Body of pancreas (tissue), 4 donors: ENCODE measurements at regions not wholly inside any gene's neighbourhood (a gene's known extent, or its start where the extent isn't known, plus 50 kb on each side); places are given as distances from the start of the nearest gene placed in this dataset.

Source experiments
- ATAC-seq: fragments of 150-250 bp; one replicate; pipeline ENCODE4 v1.9.1; 2016
- DNase-seq, 4 donors: peaks; one replicate each; pipeline ENCODE4 v3.0.0-alpha.2; 2019
- H3K27ac ChIP-seq, 4 donors: fragments of 200-600 bp; sonication (generic); 1 replicate in 3 of 4; 2 replicates in 1 of 4; pipeline versions ENCODE4 v1.5.1 to v1.6.1; 2016 to 2019; ENCODE audit warnings: mild to moderate bottlenecking in 1 of 4, mixed read lengths in 1 of 4, moderate library complexity in 1 of 4
- H3K27me3 ChIP-seq, 2 donors: fragments of 200-600 bp; sonication (generic); one replicate each; pipeline ENCODE4 v1.6.0; 2016; ENCODE audit warnings: mild to moderate bottlenecking in 1 of 2
- H3K36me3 ChIP-seq, 2 donors: fragments of 200-600 bp; sonication (generic); replicated peaks in 1 of 2; 2 replicates each; pipeline ENCODE4 v1.5.1; 2016; ENCODE audit warnings: low read depth in 2 of 2; ENCODE audit not compliant: insufficient read depth in 1 of 2
- H3K4me1 ChIP-seq: fragments of 200-600 bp; sonication (generic); one replicate; pipeline ENCODE4 v1.6.0; 2016
- H3K4me3 ChIP-seq, 2 donors: fragments of 200-600 bp; sonication (generic); 1 replicate in 1 of 2; 2 replicates in 1 of 2; pipeline ENCODE4 v1.5.1; 2016 to 2019
- H3K9me3 ChIP-seq, 3 donors: fragments of 200-600 bp; sonication (generic); 1 replicate in 2 of 3; 2 replicates in 1 of 3; pipeline ENCODE4 v1.5.1; 2016
- POLR2A ChIP-seq, 3 donors: fragments of 450-650 bp; IDR thresholded peaks; one replicate each; pipeline ENCODE4 v1.6.1; 2016; ENCODE audit warnings: antibody characterized with exemption in 3 of 3, mild to moderate bottlenecking in 2 of 3
- WGBS, 2 donors: methylation state at CpG; one replicate each; pipeline ENCODE4 v1.1.5; 2017; 5-methylcytosine and 5-hydroxymethylcytosine counted together
- intact Hi-C: fragments of 100-400 bp; cut with DNase I; formaldehyde crosslinking; loops from one replicate; pipeline ENCODE4 v1.15.1; 2023
- TF ChIP-seq, protein P1 (sequence below), 7 experiments: fragments of 450-650 bp in 4 of 7; fragments of 200-600 bp in 3 of 7; sonication (generic) in 3 of 7; IDR thresholded peaks; one replicate each; pipeline ENCODE4 v1.5.1; 2016 to 2019; ENCODE audit warnings: antibody characterized with exemption in 7 of 7

DNA sequence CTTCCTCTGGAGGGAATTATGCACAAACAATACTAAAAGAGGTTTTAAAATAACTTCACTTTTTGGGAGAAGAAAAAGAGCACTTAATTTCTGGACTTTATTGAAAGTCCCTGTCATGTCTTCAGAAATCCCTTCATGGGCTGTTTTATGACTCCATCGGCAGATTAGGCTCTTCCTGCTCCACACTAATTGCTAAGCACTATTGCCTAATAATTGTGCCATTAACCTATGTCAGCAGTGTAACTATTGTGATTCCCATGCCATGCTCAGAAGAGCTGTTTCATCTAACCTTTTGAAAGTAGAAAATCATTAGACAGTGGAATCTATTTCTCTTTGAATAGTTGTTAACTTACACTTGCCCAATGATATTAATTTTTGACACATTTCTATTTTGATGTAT is 489.3 kb upstream of the RUNX1 start:
- intact Hi-C loops, result no loop called here
- ATAC-seq (no peak), DNase-seq (no peak)
- H3K36me3 ChIP-seq, result no peaks in the 10 kb centered on the region
- H3K27me3 ChIP-seq, result no peaks in the 10 kb centered on the region
- H3K4me1 ChIP-seq, result no peaks in the 10 kb centered on the region
- H3K4me3 ChIP-seq, result no peak overlapping the region
- H3K9me3 ChIP-seq, result no peaks in the 10 kb centered on the region
- no peak overlapping the region for H3K27ac ChIP-seq
- 58 to 63% methylated on average over 1 of the region's 1 CpG for WGBS, 2 donors
- TF ChIP-seq, protein P1, sequence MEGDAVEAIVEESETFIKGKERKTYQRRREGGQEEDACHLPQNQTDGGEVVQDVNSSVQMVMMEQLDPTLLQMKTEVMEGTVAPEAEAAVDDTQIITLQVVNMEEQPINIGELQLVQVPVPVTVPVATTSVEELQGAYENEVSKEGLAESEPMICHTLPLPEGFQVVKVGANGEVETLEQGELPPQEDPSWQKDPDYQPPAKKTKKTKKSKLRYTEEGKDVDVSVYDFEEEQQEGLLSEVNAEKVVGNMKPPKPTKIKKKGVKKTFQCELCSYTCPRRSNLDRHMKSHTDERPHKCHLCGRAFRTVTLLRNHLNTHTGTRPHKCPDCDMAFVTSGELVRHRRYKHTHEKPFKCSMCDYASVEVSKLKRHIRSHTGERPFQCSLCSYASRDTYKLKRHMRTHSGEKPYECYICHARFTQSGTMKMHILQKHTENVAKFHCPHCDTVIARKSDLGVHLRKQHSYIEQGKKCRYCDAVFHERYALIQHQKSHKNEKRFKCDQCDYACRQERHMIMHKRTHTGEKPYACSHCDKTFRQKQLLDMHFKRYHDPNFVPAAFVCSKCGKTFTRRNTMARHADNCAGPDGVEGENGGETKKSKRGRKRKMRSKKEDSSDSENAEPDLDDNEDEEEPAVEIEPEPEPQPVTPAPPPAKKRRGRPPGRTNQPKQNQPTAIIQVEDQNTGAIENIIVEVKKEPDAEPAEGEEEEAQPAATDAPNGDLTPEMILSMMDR (IDR thresholded peaks at IDR 0.05), result no peak
- no peak for TF ChIP-seq POLR2A (IDR thresholded peaks at IDR 0.05)

GRCh38 chr21:35537604-35538003 is 488.5 kb upstream of the RUNX1 start:
- intact Hi-C loops, result no loop called here
- ATAC-seq (no peak), DNase-seq (no peak)
- Histone ChIP-seq H3K4me3 (no peak overlapping the region), H3K27me3 (no peaks in the 10 kb centered on the region), H3K4me1 (no peaks in the 10 kb centered on the region), H3K9me3 (no peaks in the 10 kb centered on the region), H3K27ac (no peak overlapping the region), H3K36me3 (no peaks in the 10 kb centered on the region)
- WGBS, 2 donors, result 92 to 100% methylated on average over 2 of the region's 2 CpGs
- TF ChIP-seq POLR2A (IDR thresholded peaks at IDR 0.05), result no peak
- TF ChIP-seq, protein P1 (IDR thresholded peaks at IDR 0.05), result no peak

DNA sequence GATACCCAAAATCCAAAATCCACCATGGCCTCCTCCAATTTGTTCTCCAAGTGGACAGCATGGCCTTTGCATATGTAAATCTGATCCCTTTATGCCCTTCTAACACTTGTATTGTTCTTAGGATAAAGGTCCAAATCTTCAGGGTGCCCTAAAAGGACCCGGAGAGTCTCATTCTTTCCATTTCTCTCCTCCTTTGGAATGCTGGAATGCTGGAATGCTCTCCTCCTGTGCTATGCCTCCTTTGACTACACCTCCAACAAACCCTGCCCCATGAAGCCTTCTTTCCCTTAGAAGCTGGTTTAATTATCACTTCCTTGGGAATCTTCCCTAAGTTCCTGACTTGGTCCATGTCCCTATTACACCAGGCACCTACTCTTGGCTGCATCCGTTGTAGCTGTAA is 484.8 kb upstream of the RUNX1 start:
- ATAC-seq, result no peak
- WGBS, 2 donors, result 91 to 95% methylated on average over 2 of the region's 2 CpGs
- intact Hi-C loops, result no loop called here
- Histone ChIP-seq H3K36me3 (no peaks in the 10 kb centered on the region), H3K4me3 (no peak overlapping the region), H3K9me3 (no peaks in the 10 kb centered on the region), H3K27ac (no peak overlapping the region), H3K27me3 (no peaks in the 10 kb centered on the region), H3K4me1 (peaks cover 2% of the 10 kb centered on the region)
- no peak for DNase-seq
- TF ChIP-seq, protein P1 (IDR thresholded peaks at IDR 0.05), result no peak
- TF ChIP-seq POLR2A (IDR thresholded peaks at IDR 0.05), result no peak

- Histone ChIP-seq H3K4me1 (peaks cover 9% of the 10 kb centered on the region), H3K36me3 (no peaks in the 10 kb centered on the region), H3K27me3 (no peaks in the 10 kb centered on the region), H3K27ac (no peak overlapping the region), H3K4me3 (no peak overlapping the region), H3K9me3 (no peaks in the 10 kb centered on the region)
- WGBS, 2 donors, result 78 to 86% methylated on average over 6 of the region's 6 CpGs
- TF ChIP-seq, protein P1 (IDR thresholded peaks at IDR 0.05), result no peak
- no peak for TF ChIP-seq POLR2A (IDR thresholded peaks at IDR 0.05)
- intact Hi-C loops, result no loop called here
- DNase-seq, result peak in 1 of 4 donors; percentile 33
- no peak for ATAC-seq
Measured at GRCh38 chr21:35530766-35531165, 481.7 kb upstream of the RUNX1 start.

DNA sequence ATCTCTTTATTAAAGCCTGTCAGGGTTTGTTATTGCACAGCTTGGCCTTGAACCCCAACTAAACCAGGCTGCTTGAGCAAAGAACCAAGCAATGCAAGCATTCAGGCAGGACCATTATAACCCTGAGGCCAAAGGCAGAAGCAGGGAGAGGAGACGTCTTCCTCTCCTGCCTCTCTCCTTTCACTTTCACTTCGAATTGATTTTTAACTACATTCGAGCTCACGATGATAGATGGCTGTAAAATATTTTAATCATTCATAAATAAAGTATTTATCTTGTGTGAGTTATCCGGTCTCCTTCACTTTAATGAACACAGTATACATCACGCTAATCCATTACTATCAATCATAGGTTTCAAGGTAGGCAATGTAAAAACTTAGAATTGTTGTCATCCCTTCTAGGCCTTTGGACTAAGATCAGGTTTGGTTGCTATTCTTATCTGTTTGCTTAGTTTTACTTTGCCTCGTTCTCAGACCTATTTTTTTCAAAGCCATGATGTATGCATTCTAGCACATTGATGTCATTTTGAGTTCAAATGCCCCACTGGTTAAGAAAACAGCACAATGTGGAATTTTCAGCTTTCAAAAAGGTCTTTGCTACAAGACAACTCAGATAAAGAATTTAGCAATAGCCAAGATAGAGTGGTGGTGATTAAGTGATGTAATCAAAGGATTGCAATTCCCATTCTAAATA is 480.2 kb upstream of the RUNX1 start:
- H3K27ac ChIP-seq, result peak overlapping the region in 2 of 4 donors; percentile 47 to 71
- H3K27me3 ChIP-seq, result no peaks in the 10 kb centered on the region
- TF ChIP-seq, protein P1 (IDR thresholded peaks at IDR 0.05), result no peak
- TF ChIP-seq POLR2A (IDR thresholded peaks at IDR 0.05), result no peak
- H3K36me3 ChIP-seq, result no peaks in the 10 kb centered on the region
- ATAC-seq (no peak), DNase-seq (no peak)
- peaks cover 9% of the 10 kb centered on the region for H3K4me1 ChIP-seq
- H3K9me3 ChIP-seq, result no peaks in the 10 kb centered on the region
- 19 to 29% methylated on average over 7 of the region's 7 CpGs for WGBS, 2 donors
- intact Hi-C loops, result no loop called here
- no peak overlapping the region for H3K4me3 ChIP-seq
